HCT116 (cell line): ENCODE measurements at regions not wholly inside any gene's neighbourhood (a gene's known extent, or its start where the extent isn't known, plus 50 kb on each side); places are given as distances from the start of the nearest gene placed in this dataset.

Source experiments
- ATAC-seq: fragments of 200-7000 bp; cut with Tn5 transposase; 2 replicates; pipeline ENCODE4 v1.9.1; 2020; ENCODE audit warnings: mild to moderate bottlenecking, moderate library complexity
- BruUV-seq: library from RNA; stranded (reverse); fragments of 400-500 nt; replicated peaks from 2 replicates; lab custom pipeline; 2021; lab: Mats Ljungman, UMichigan
- CTCF ChIA-PET: fragments of 300-600 bp; sonication (Branson Sonifier 250); formaldehyde crosslinking; loops from one replicate; lab custom pipeline; 2021; ENCODE audit warnings: antibody characterized with exemption; lab: Charles Lee
- POLR2A ChIA-PET: fragments of 300-600, 350-600 bp; sonication (Branson Sonifier 250); formaldehyde crosslinking; loops from one replicate; lab custom pipeline; 2021; ENCODE audit warnings: antibody characterized with exemption; lab: Charles Lee
- RAD21 ChIA-PET, 2 experiments: fragments of 300-600 bp; sonication (Branson Sonifier 250); formaldehyde crosslinking; loops; one replicate each; lab custom pipeline; 2023; ENCODE audit warnings: low total read pairs in 2 of 2; ENCODE audit not compliant: uncharacterized antibody in 2 of 2, unreplicated experiment in 2 of 2, low non-redundant PET in 1 of 2; lab: Charles Lee
- DNase-seq: peaks from one replicate; pipeline ENCODE4 v3.0.0-alpha.2; 2010; ENCODE audit warnings: low read depth, low spot score
- H2AFZ ChIP-seq: fragments of 200-600 bp; shearing (Covaris generic), sonication (generic); 2 replicates; pipeline ENCODE4 v1.6.1; 2017; ENCODE audit warnings: low read depth, mixed run types, mixed read lengths, antibody characterized with exemption, low read length; ENCODE audit not compliant: poor library complexity, severe bottlenecking
- H3K27ac ChIP-seq: 2 replicates; pipeline ENCODE4 v1.5.1; 2012; ENCODE audit warnings: low read depth, low read length
- H3K27me3 ChIP-seq: fragments of 200-600 bp; sonication (generic); 2 replicates; pipeline ENCODE4 v1.6.1; 2016; ENCODE audit warnings: mixed run types, low read length, mixed read lengths; ENCODE audit not compliant: insufficient read depth
- H3K36me3 ChIP-seq, 2 experiments: fragments of 200-500 bp in 1 of 2; fragments of 200-600 bp in 1 of 2; sonication (Bioruptor generic) in 1 of 2; sonication (generic) in 1 of 2; 2 replicates each; pipeline versions ENCODE4 v1.5.1 to v1.6.1; 2014 to 2016; ENCODE audit warnings: low read length in 2 of 2, inconsistent platforms in 1 of 2, mixed read lengths in 1 of 2, mixed run types in 1 of 2; ENCODE audit not compliant: insufficient read depth in 2 of 2, control insufficient read depth in 1 of 2
- H3K4me1 ChIP-seq, 2 experiments: fragments of 200-600 bp in 1 of 2; sonication (generic) in 1 of 2; 2 replicates each; pipeline versions ENCODE4 v1.5.1 to v1.6.1; 2012 to 2017; ENCODE audit warnings: low read length in 2 of 2, inconsistent platforms in 1 of 2, mild to moderate bottlenecking in 1 of 2, mixed read lengths in 1 of 2, mixed run types in 1 of 2, moderate library complexity in 1 of 2; ENCODE audit not compliant: insufficient read depth in 2 of 2, control insufficient read depth in 1 of 2
- H3K4me2 ChIP-seq: fragments of 200-600 bp; sonication (generic); 2 replicates; pipeline ENCODE4 v1.6.1; 2017; ENCODE audit warnings: mixed run types, low read length, mixed read lengths
- H3K4me3 ChIP-seq, 2 experiments: fragments of 200-600 bp in 1 of 2; sonication (generic) in 1 of 2; replicated peaks in 1 of 2; 2 replicates each; pipeline ENCODE4 v1.5.1; 2011 to 2016; ENCODE audit warnings: low read length in 2 of 2, control low read depth in 1 of 2, low read depth in 1 of 2, mild to moderate bottlenecking in 1 of 2, mixed read lengths in 1 of 2, mixed run types in 1 of 2
- H3K79me2 ChIP-seq: fragments of 200-600 bp; sonication (generic); 2 replicates; pipeline ENCODE4 v1.6.1; 2017; ENCODE audit warnings: mild to moderate bottlenecking, mixed run types, low read length, moderate library complexity, mixed read lengths; ENCODE audit not compliant: insufficient read depth
- H3K9ac ChIP-seq: fragments of 200-600 bp; sonication (generic); 2 replicates; pipeline ENCODE4 v1.6.1; 2016; ENCODE audit warnings: low read length, mixed read lengths
- H3K9me2 ChIP-seq: fragments of 200-600 bp; sonication (generic), shearing (Covaris generic); 2 replicates; pipeline ENCODE4 v1.6.1; 2017; ENCODE audit warnings: mixed run types, mild to moderate bottlenecking, moderate library complexity; ENCODE audit not compliant: insufficient read depth
- H3K9me3 ChIP-seq, 2 experiments: fragments of 200-500 bp in 1 of 2; fragments of 200-600 bp in 1 of 2; sonication (Bioruptor generic) in 1 of 2; sonication (generic) in 1 of 2; 2 replicates each; pipeline ENCODE4 v1.6.1; 2014 to 2017; ENCODE audit warnings: low read length in 2 of 2, mixed read lengths in 2 of 2, inconsistent platforms in 1 of 2, low read depth in 1 of 2, mild to moderate bottlenecking in 1 of 2, mixed run types in 1 of 2, moderate library complexity in 1 of 2; ENCODE audit not compliant: control insufficient read depth in 1 of 2, insufficient read depth in 1 of 2
- H4K20me1 ChIP-seq: fragments of 200-600 bp; sonication (generic), shearing (Covaris generic); 2 replicates; pipeline ENCODE4 v1.6.1; 2017; ENCODE audit warnings: mixed run types, mild to moderate bottlenecking, moderate library complexity; ENCODE audit not compliant: insufficient read depth
- CBX3 ChIP-seq: IDR thresholded peaks from 2 replicates; pipeline ENCODE4 v1.6.1; 2012; ENCODE audit warnings: low read depth
- CEBPB ChIP-seq: IDR thresholded peaks from 2 replicates; pipeline ENCODE4 v1.6.1; 2012; ENCODE audit warnings: low read depth
- EZH2phosphoT487 ChIP-seq: fragments of 200-600 bp; IDR thresholded peaks from 2 replicates; pipeline ENCODE4 v1.6.1; 2018; ENCODE audit warnings: antibody characterized with exemption, borderline replicate concordance
- FOSL1 ChIP-seq: IDR thresholded peaks from 2 replicates; pipeline ENCODE4 v1.6.1; 2012; ENCODE audit warnings: low read depth
- JUND ChIP-seq: IDR thresholded peaks from 2 replicates; pipeline ENCODE4 v1.6.1; 2012
- POLR2A ChIP-seq: IDR thresholded peaks from 2 replicates; pipeline ENCODE4 v1.7.0; 2011; ENCODE audit warnings: borderline replicate concordance; ENCODE audit not compliant: insufficient read depth, insufficient read length; ENCODE audit errors: extremely low read depth
- POLR2AphosphoS5 ChIP-seq: IDR thresholded peaks from 2 replicates; pipeline ENCODE4 v1.6.1; 2011; ENCODE audit warnings: mild to moderate bottlenecking, low read depth, low read length, moderate library complexity
- RAD21 ChIP-seq: IDR thresholded peaks from 2 replicates; pipeline ENCODE4 v1.6.1; 2012; ENCODE audit warnings: low read depth, mild to moderate bottlenecking
- REST ChIP-seq: IDR thresholded peaks from 2 replicates; pipeline ENCODE4 v1.6.1; 2012; ENCODE audit warnings: low read depth
- SIN3A ChIP-seq: IDR thresholded peaks from 2 replicates; pipeline ENCODE4 v1.6.1; 2012; ENCODE audit warnings: low read depth
- SP1 ChIP-seq: IDR thresholded peaks from 2 replicates; pipeline ENCODE4 v1.6.1; 2012; ENCODE audit warnings: low read depth
- SRF ChIP-seq: IDR thresholded peaks from 2 replicates; pipeline ENCODE4 v1.6.1; 2012; ENCODE audit warnings: low read depth
- TCF7L2 ChIP-seq: IDR thresholded peaks from 2 replicates; pipeline ENCODE4 v1.7.0; 2011; ENCODE audit warnings: borderline replicate concordance, inconsistent platforms; ENCODE audit not compliant: insufficient read depth, insufficient read length; ENCODE audit errors: extremely low read depth
- YY1 ChIP-seq: IDR thresholded peaks from 2 replicates; pipeline ENCODE4 v1.6.1; 2011; ENCODE audit warnings: low read length, low read depth, moderate library complexity, mild to moderate bottlenecking; ENCODE audit not compliant: insufficient replicate concordance; ENCODE audit errors: extremely low read depth
- ZFX ChIP-seq: fragments of 450-650 bp; IDR thresholded peaks from 2 replicates; pipeline ENCODE4 v1.6.1; 2017
- intact Hi-C: fragments of 100-400 bp; cut with micrococcal nuclease; formaldehyde crosslinking; loops from 2 replicates; pipeline ENCODE4 v1.10.0; 2022
- TF ChIP-seq, protein P1 (sequence below): IDR thresholded peaks from 2 replicates; pipeline ENCODE4 v1.6.1; 2012
- TF ChIP-seq, protein P2 (sequence below): IDR thresholded peaks from 2 replicates; pipeline ENCODE4 v1.6.1; 2011; ENCODE audit warnings: mild to moderate bottlenecking, low read length, moderate library complexity; ENCODE audit not compliant: insufficient replicate concordance; ENCODE audit errors: extremely low read depth

- no peak for TF ChIP-seq FOSL1
- TF ChIP-seq, protein P1, sequence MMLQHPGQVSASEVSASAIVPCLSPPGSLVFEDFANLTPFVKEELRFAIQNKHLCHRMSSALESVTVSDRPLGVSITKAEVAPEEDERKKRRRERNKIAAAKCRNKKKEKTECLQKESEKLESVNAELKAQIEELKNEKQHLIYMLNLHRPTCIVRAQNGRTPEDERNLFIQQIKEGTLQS, result no peak
- TF ChIP-seq POLR2AphosphoS5, result no peak
- TF ChIP-seq SIN3A, result no peak
- no peak overlapping the region for H3K4me2 ChIP-seq
- ATAC-seq (no peak), DNase-seq (no peak)
- no TSS peak for BruUV-seq
- POLR2A ChIA-PET, result no interaction called here
- no peak overlapping the region for H3K27ac ChIP-seq
- no peaks in the 10 kb centered on the region for H3K79me2 ChIP-seq
- no peak overlapping the region for H2AFZ ChIP-seq
- intact Hi-C loops, result no loop called here
- CTCF ChIA-PET, result no interaction called here
- H3K9ac ChIP-seq, result no peak overlapping the region
- H3K27me3 ChIP-seq, result no peaks in the 10 kb centered on the region
- H3K9me3 ChIP-seq, result peaks cover 0 to 6% of the 10 kb centered on the region in 2 experiments; a peak in 2 of 4 replicates
- H3K9me2 ChIP-seq, result no peaks in the 10 kb centered on the region
- RAD21 ChIA-PET, result no interaction called here
- H3K4me1 ChIP-seq, result no peaks in the 10 kb centered on the region
- no peak overlapping the region for H3K4me3 ChIP-seq
- no peaks in the 10 kb centered on the region for H4K20me1 ChIP-seq
- no peaks in the 10 kb centered on the region for H3K36me3 ChIP-seq
Observed at GRCh38 chr21:16243396-16243795, 513.6 kb downstream of the USP25 start.

DNA sequence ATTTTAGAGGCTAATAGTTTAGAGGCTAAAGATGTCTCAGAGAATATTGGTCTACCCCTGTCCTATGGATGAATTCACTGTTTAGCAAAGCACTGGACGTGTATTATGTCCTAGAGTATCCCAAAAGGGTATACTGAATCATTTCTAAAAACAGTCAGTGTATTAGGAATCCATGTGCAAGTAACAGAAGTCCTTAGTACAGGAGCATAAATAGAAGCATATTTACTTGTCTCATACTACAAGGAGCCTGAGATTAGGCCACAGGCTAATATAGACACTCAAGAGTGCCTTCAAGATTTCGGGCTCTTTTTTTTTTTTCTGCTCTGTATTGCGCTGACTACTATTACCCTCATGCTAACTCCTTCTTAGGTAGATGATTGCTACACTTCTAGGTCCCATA lies 518.9 kb downstream of the USP25 start:
- POLR2A ChIA-PET, result no interaction called here
- Histone ChIP-seq H3K4me2 (no peak overlapping the region), H3K27ac (no peak overlapping the region), H3K9me3 (peaks cover 6 to 12% of the 10 kb centered on the region in 2 experiments; a peak in 2 of 4 replicates), H3K27me3 (no peaks in the 10 kb centered on the region), H4K20me1 (no peaks in the 10 kb centered on the region), H2AFZ (no peak overlapping the region), H3K9me2 (no peaks in the 10 kb centered on the region), H3K9ac (no peak overlapping the region), H3K4me3 (no peak overlapping the region), H3K36me3 (no peaks in the 10 kb centered on the region), H3K79me2 (no peaks in the 10 kb centered on the region), H3K4me1 (no peaks in the 10 kb centered on the region)
- CTCF ChIA-PET, result no interaction called here
- RAD21 ChIA-PET, result no interaction called here
- DNase-seq (no peak), ATAC-seq (no peak)
- intact Hi-C loops, result no loop called here
- TF ChIP-seq TCF7L2, result no peak
- no peak for TF ChIP-seq CEBPB
- TF ChIP-seq POLR2AphosphoS5, result no peak
- TF ChIP-seq REST, result no peak
- no peak for TF ChIP-seq SP1
- TF ChIP-seq JUND, result no peak
- TF ChIP-seq EZH2phosphoT487, result no peak
- no peak for TF ChIP-seq CBX3
- no peak for TF ChIP-seq SRF
- TF ChIP-seq POLR2A, result no peak
- no peak for TF ChIP-seq RAD21
- TF ChIP-seq ZFX, result no peak
- TF ChIP-seq YY1, result no peak
- TF ChIP-seq, protein P2, sequence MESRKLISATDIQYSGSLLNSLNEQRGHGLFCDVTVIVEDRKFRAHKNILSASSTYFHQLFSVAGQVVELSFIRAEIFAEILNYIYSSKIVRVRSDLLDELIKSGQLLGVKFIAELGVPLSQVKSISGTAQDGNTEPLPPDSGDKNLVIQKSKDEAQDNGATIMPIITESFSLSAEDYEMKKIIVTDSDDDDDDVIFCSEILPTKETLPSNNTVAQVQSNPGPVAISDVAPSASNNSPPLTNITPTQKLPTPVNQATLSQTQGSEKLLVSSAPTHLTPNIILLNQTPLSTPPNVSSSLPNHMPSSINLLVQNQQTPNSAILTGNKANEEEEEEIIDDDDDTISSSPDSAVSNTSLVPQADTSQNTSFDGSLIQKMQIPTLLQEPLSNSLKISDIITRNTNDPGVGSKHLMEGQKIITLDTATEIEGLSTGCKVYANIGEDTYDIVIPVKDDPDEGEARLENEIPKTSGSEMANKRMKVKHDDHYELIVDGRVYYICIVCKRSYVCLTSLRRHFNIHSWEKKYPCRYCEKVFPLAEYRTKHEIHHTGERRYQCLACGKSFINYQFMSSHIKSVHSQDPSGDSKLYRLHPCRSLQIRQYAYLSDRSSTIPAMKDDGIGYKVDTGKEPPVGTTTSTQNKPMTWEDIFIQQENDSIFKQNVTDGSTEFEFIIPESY, result no peak
- no TSS peak for BruUV-seq
